ENCODE measurements at regions not wholly inside any gene's neighbourhood (a gene's known extent, or its start where the extent isn't known, plus 50 kb on each side); places are given as distances from the start of the nearest gene placed in this dataset.

GRCh38 chr15:38678281-38678680, 113.7 kb upstream of the RASGRP1 start:
- TF ChIP-seq CTCF (IDR thresholded peaks at IDR 0.05; ENCODE audit: insufficient read depth, low read length, poor library complexity, severe bottlenecking) (no peak), EZH2phosphoT487 (conservative IDR thresholded peaks at IDR 0.05; ENCODE audit: low read length) (no peak)

All from SU-DHL-6 (cell line).